Liver (tissue), 8 donors: ENCODE measurements at regions not wholly inside any gene's neighbourhood (a gene's known extent, or its start where the extent isn't known, plus 50 kb on each side); places are given as distances from the start of the nearest gene placed in this dataset.

Experiments used
- DNase-seq: peaks from one replicate; pipeline ENCODE4 v3.0.0-alpha.2; 2017; ENCODE audit warnings: low spot score
- H3K27ac ChIP-seq, 2 donors: one replicate each; pipeline ENCODE4 v1.7.0; 2013; ENCODE audit warnings: inconsistent platforms in 2 of 2, low read length in 2 of 2, control low read depth in 1 of 2, low read depth in 1 of 2, mild to moderate bottlenecking in 1 of 2
- H3K27me3 ChIP-seq, 4 donors: one replicate each; pipeline versions ENCODE4 v1.6.1 to v1.7.0; 2013; ENCODE audit warnings: low read length in 3 of 4, inconsistent platforms in 1 of 4, mild to moderate bottlenecking in 1 of 4, moderate library complexity in 1 of 4; ENCODE audit not compliant: control insufficient read depth in 4 of 4, insufficient read depth in 4 of 4
- H3K36me3 ChIP-seq, 4 donors: one replicate each; pipeline versions ENCODE4 v1.6.1 to v1.7.0; 2013; ENCODE audit warnings: low read length in 3 of 4, mild to moderate bottlenecking in 3 of 4, low read depth in 1 of 4, moderate library complexity in 1 of 4; ENCODE audit not compliant: control insufficient read depth in 4 of 4, insufficient read depth in 3 of 4
- H3K4me1 ChIP-seq, 4 donors: one replicate each; pipeline versions ENCODE4 v1.6.1 to v1.7.0; 2013; ENCODE audit warnings: low read length in 3 of 4, mild to moderate bottlenecking in 3 of 4, moderate library complexity in 1 of 4; ENCODE audit not compliant: control insufficient read depth in 4 of 4, insufficient read depth in 4 of 4
- H3K4me3 ChIP-seq, 3 donors: one replicate each; pipeline versions ENCODE4 v1.6.1 to v1.7.0; 2013; ENCODE audit warnings: low read length in 3 of 3, control low read depth in 1 of 3, low read depth in 1 of 3, mild to moderate bottlenecking in 1 of 3
- H3K9ac ChIP-seq, 2 donors: one replicate each; pipeline ENCODE4 v1.7.0; 2013; ENCODE audit warnings: low read length in 2 of 2, mild to moderate bottlenecking in 2 of 2, moderate library complexity in 2 of 2, control low read depth in 1 of 2, low read depth in 1 of 2
- H3K9me3 ChIP-seq, 4 donors: one replicate each; pipeline versions ENCODE4 v1.6.1 to v1.7.0; 2013; ENCODE audit warnings: low read length in 3 of 4; ENCODE audit not compliant: control insufficient read depth in 4 of 4
- ATF3 ChIP-seq: IDR thresholded peaks from 2 replicates; pipeline ENCODE4 v1.6.1; 2016; ENCODE audit warnings: antibody characterized with exemption
- CTCF ChIP-seq: fragments of 150-350 bp; IDR thresholded peaks from 2 replicates; pipeline ENCODE4 v1.5.1; 2017; ENCODE audit warnings: improper control_type of control experiment, low read depth, low read length; ENCODE audit not compliant: missing input control
- EGR1 ChIP-seq, 2 donors: IDR thresholded peaks; 2 replicates each; pipeline ENCODE4 v1.6.1; 2016 to 2018; ENCODE audit warnings: antibody characterized with exemption in 2 of 2, low read depth in 2 of 2
- FOXA1 ChIP-seq: IDR thresholded peaks from 2 replicates; pipeline ENCODE4 v1.6.1; 2016; ENCODE audit warnings: antibody characterized with exemption
- FOXA2 ChIP-seq: IDR thresholded peaks from 2 replicates; pipeline ENCODE4 v1.6.1; 2016; ENCODE audit warnings: antibody characterized with exemption
- GABPA ChIP-seq, 2 donors: IDR thresholded peaks in 1 of 2; conservative IDR thresholded peaks in 1 of 2; 2 replicates each; pipeline ENCODE4 v1.6.1; 2016; ENCODE audit warnings: antibody characterized with exemption in 2 of 2, mild to moderate bottlenecking in 1 of 2, moderate library complexity in 1 of 2
- HNF4A ChIP-seq, 2 donors: conservative IDR thresholded peaks; 2 replicates each; pipeline ENCODE4 v1.6.1; 2016; ENCODE audit warnings: antibody characterized with exemption in 2 of 2, mild to moderate bottlenecking in 2 of 2
- HNF4G ChIP-seq: IDR thresholded peaks from 2 replicates; pipeline ENCODE4 v1.6.1; 2016; ENCODE audit warnings: antibody characterized with exemption
- JUND ChIP-seq, 2 donors: IDR thresholded peaks; 2 replicates each; pipeline ENCODE4 v1.6.1; 2016; ENCODE audit warnings: antibody characterized with exemption in 2 of 2
- MAX ChIP-seq: IDR thresholded peaks from 2 replicates; pipeline ENCODE4 v1.6.1; 2016; ENCODE audit warnings: antibody characterized with exemption
- NR2F2 ChIP-seq: IDR thresholded peaks from 2 replicates; pipeline ENCODE4 v1.6.1; 2016; ENCODE audit warnings: antibody characterized with exemption
- RAD21 ChIP-seq, 2 donors: IDR thresholded peaks; 2 replicates each; pipeline ENCODE4 v1.6.1; 2016; ENCODE audit warnings: antibody characterized with exemption in 2 of 2, mild to moderate bottlenecking in 2 of 2
- REST ChIP-seq: IDR thresholded peaks from 2 replicates; pipeline ENCODE4 v1.6.1; 2016; ENCODE audit warnings: antibody characterized with exemption, mild to moderate bottlenecking
- RXRA ChIP-seq, 2 donors: IDR thresholded peaks; 2 replicates each; pipeline ENCODE4 v1.6.1; 2017 to 2018; ENCODE audit warnings: antibody characterized with exemption in 2 of 2, mild to moderate bottlenecking in 1 of 2
- SP1 ChIP-seq: IDR thresholded peaks from 2 replicates; pipeline ENCODE4 v1.6.1; 2018; ENCODE audit warnings: antibody characterized with exemption, mild to moderate bottlenecking
- TAF1 ChIP-seq: conservative IDR thresholded peaks from 2 replicates; pipeline ENCODE4 v1.6.1; 2016; ENCODE audit warnings: antibody characterized with exemption, mild to moderate bottlenecking
- YY1 ChIP-seq: IDR thresholded peaks from 2 replicates; pipeline ENCODE4 v1.6.1; 2016; ENCODE audit warnings: antibody characterized with exemption, mild to moderate bottlenecking
- ZBTB33 ChIP-seq: IDR thresholded peaks from 2 replicates; pipeline ENCODE4 v1.6.1; 2016; ENCODE audit warnings: antibody characterized with exemption
- WGBS: extraction: QIAGEN DNeasy Blood & Tissue Kit; methylation state at CpG from one replicate; pipeline ENCODE4 v1.1.7; 2013; 5-methylcytosine and 5-hydroxymethylcytosine counted together
- donor health status: healthy.
- donor health status: healthy.
- donor health status: healthy.
- donor health status: healthy.
- donor health status: healthy.

GRCh38 chr4:17380347-17380746 lies 131.5 kb downstream of the QDPR start:
- Histone ChIP-seq H3K9ac (no peak overlapping the region), H3K9me3 (no peaks in the 10 kb centered on the region), H3K4me1 (peaks cover 0 to 3% (median 0%) of the 10 kb centered on the region in 4 donors), H3K36me3 (no peaks in the 10 kb centered on the region), H3K4me3 (no peak overlapping the region), H3K27ac (no peak overlapping the region), H3K27me3 (no peaks in the 10 kb centered on the region)
- WGBS: 84% methylated on average over 2 of the region's 2 CpGs
- DNase-seq: no peak
- TF ChIP-seq ATF3 (no peak), RXRA (IDR thresholded peaks at IDR 0.05) (no peak), HNF4G (no peak), FOXA2 (no peak), TAF1 (no peak), HNF4A (conservative IDR thresholded peaks at IDR 0.05) (no peak), SP1 (no peak), EGR1 (IDR thresholded peaks at IDR 0.05; ENCODE audit: low read depth in 2 of 2) (no peak), RAD21 (IDR thresholded peaks at IDR 0.05) (no peak), MAX (no peak), JUND (IDR thresholded peaks at IDR 0.05) (no peak), CTCF (no peak), NR2F2 (no peak), ZBTB33 (no peak), YY1 (no peak)

GRCh38 chr4:17376205-17376604 lies 135.7 kb downstream of the QDPR start:
- H3K27ac ChIP-seq: no peak overlapping the region
- no peak overlapping the region for H3K4me3 ChIP-seq
- TF ChIP-seq MAX: no peak
- TF ChIP-seq HNF4A (conservative IDR thresholded peaks at IDR 0.05): no peak
- TF ChIP-seq RAD21 (IDR thresholded peaks at IDR 0.05): no peak
- no peak for TF ChIP-seq YY1
- TF ChIP-seq EGR1 (IDR thresholded peaks at IDR 0.05; ENCODE audit: low read depth in 2 of 2): no peak
- no peak for TF ChIP-seq SP1
- TF ChIP-seq FOXA1: no peak
- TF ChIP-seq GABPA (IDR thresholded peaks at IDR 0.05 in 1 of 2, conservative IDR thresholded peaks at IDR 0.05 in 1 of 2): no peak
- no peak for TF ChIP-seq ATF3
- no peak for TF ChIP-seq REST
- TF ChIP-seq RXRA (IDR thresholded peaks at IDR 0.05): no peak
- TF ChIP-seq NR2F2: no peak
- TF ChIP-seq HNF4G: no peak
- no peak for TF ChIP-seq ZBTB33
- DNase-seq: no peak
- 67% methylated on average over 2 of the region's 2 CpGs for WGBS
- H3K4me1 ChIP-seq: no peaks in the 10 kb centered on the region
- no peaks in the 10 kb centered on the region for H3K36me3 ChIP-seq
- no peaks in the 10 kb centered on the region for H3K9me3 ChIP-seq
- H3K9ac ChIP-seq: no peak overlapping the region
- H3K27me3 ChIP-seq: no peaks in the 10 kb centered on the region
